HG02885 (cell line): ENCODE measurements at regions not wholly inside any gene's neighbourhood (a gene's known extent, or its start where the extent isn't known, plus 50 kb on each side); places are given as distances from the start of the nearest gene placed in this dataset.

Experiments used
- ATAC-seq: cut with Tn5 transposase; IDR thresholded peaks from one replicate; pipeline ENCODE4 v1.9.1; 2021; ENCODE audit warnings: mild to moderate bottlenecking; ENCODE audit not compliant: unreplicated experiment, poor library complexity

- no peak for ATAC-seq
These were observed 1029.1 kb upstream of the GBE1 start for GRCh38 chr3:82790307-82791097.

GRCh38 chr3:82783194-82783593 is 1021.7 kb upstream of the GBE1 start:
- no peak for ATAC-seq

GRCh38 chr3:82773207-82773606 is 1011.8 kb upstream of the GBE1 start:
- no peak for ATAC-seq

- no peak for ATAC-seq
These were observed 1003.1 kb upstream of the GBE1 start for GRCh38 chr3:82764521-82764920.

- ATAC-seq = no peak
These were observed 1000.4 kb upstream of the GBE1 start for GRCh38 chr3:82761858-82762257.

- no peak for ATAC-seq
These were observed 984.1 kb upstream of the GBE1 start for GRCh38 chr3:82745544-82745943.

GRCh38 chr3:82743196-82743595 is 981.8 kb upstream of the GBE1 start:
- no peak for ATAC-seq

- no peak for ATAC-seq
These were observed 979.9 kb upstream of the GBE1 start for GRCh38 chr3:82741346-82741745.

GRCh38 chr3:82739390-82739789 is 977.9 kb upstream of the GBE1 start:
- ATAC-seq = no peak

GRCh38 chr3:82736696-82737277 is 975.3 kb upstream of the GBE1 start:
- no peak for ATAC-seq

- ATAC-seq = no peak
These were observed 953.8 kb upstream of the GBE1 start for GRCh38 chr3:82715091-82715856.

GRCh38 chr3:82707035-82707434 is 945.6 kb upstream of the GBE1 start:
- ATAC-seq = no peak

GRCh38 chr3:82685761-82686160 is 924.3 kb upstream of the GBE1 start:
- ATAC-seq = no peak

- no peak for ATAC-seq
These were observed 915.0 kb upstream of the GBE1 start for GRCh38 chr3:82676356-82677026.

GRCh38 chr3:82672966-82673365 is 911.5 kb upstream of the GBE1 start:
- no peak for ATAC-seq

- ATAC-seq = no peak
These were observed 910.0 kb upstream of the GBE1 start for GRCh38 chr3:82671466-82671865.

- ATAC-seq = no peak
These were observed 893.3 kb upstream of the GBE1 start for GRCh38 chr3:82654708-82655107.

- ATAC-seq = no peak
These were observed 882.5 kb upstream of the GBE1 start for GRCh38 chr3:82643948-82644347.

GRCh38 chr3:82641701-82642100 is 880.3 kb upstream of the GBE1 start:
- no peak for ATAC-seq

- ATAC-seq = no peak
These were observed 878.8 kb upstream of the GBE1 start for GRCh38 chr3:82640254-82640653.

- no peak for ATAC-seq
These were observed 876.1 kb upstream of the GBE1 start for GRCh38 chr3:82637574-82637973.
